WTC11 (cell line): ENCODE measurements at regions not wholly inside any gene's neighbourhood (a gene's known extent, or its start where the extent isn't known, plus 50 kb on each side); places are given as distances from the start of the nearest gene placed in this dataset.

Experiments
- ATAC-seq: fragments of 200-7000 bp; cut with Tn5 transposase; 2 replicates; pipeline ENCODE4 v1.10.0; 2021; ENCODE audit warnings: mild to moderate bottlenecking, moderate library complexity
- CTCF ChIA-PET: fragments of 300-600 bp; sonication (Branson Sonifier 250); formaldehyde crosslinking; loops from one replicate; lab custom pipeline; 2021; ENCODE audit warnings: antibody characterized with exemption; lab: Charles Lee
- POLR2A ChIA-PET: fragments of 350-600 bp; sonication (Branson Sonifier 250); formaldehyde crosslinking; loops from one replicate; lab custom pipeline; 2021; ENCODE audit warnings: antibody characterized with exemption; lab: Charles Lee
- DNase-seq: peaks from one replicate; pipeline ENCODE4 v3.0.0; 2021; ENCODE audit warnings: low spot score
- H3K27ac Mint-ChIP-seq: 2 replicates; pipeline ENCODE4 v1.8.0; 2021; ENCODE audit warnings: mixed read lengths
- H3K27me3 Mint-ChIP-seq: 2 replicates; pipeline ENCODE4 v1.8.0; 2021; ENCODE audit warnings: low read depth, mild to moderate bottlenecking, moderate library complexity, mixed read lengths
- H3K36me3 Mint-ChIP-seq: 2 replicates; pipeline ENCODE4 v1.8.0; 2021; ENCODE audit warnings: mixed read lengths
- H3K4me1 Mint-ChIP-seq: 2 replicates; pipeline ENCODE4 v1.8.0; 2022; ENCODE audit warnings: mixed read lengths
- H3K4me3 Mint-ChIP-seq: 2 replicates; pipeline ENCODE4 v1.8.0; 2021; ENCODE audit warnings: mild to moderate bottlenecking, moderate library complexity, mixed read lengths
- H3K9me3 Mint-ChIP-seq: 2 replicates; pipeline ENCODE4 v1.8.0; 2021; ENCODE audit warnings: mixed read lengths
- ARID4B ChIP-seq: sonication (generic); formaldehyde crosslinking; IDR thresholded peaks from 2 replicates; pipeline ENCODE4 v1.8.0; 2023; ENCODE audit warnings: missing genetic modification reagents, mild to moderate bottlenecking, borderline replicate concordance
- CREB1 ChIP-seq: sonication (generic); formaldehyde crosslinking; IDR thresholded peaks from 2 replicates; pipeline ENCODE4 v1.8.0; 2023; ENCODE audit warnings: mild to moderate bottlenecking, missing genetic modification reagents
- CREM ChIP-seq: sonication (generic); formaldehyde crosslinking; IDR thresholded peaks from 2 replicates; pipeline ENCODE4 v1.8.1; 2022; ENCODE audit warnings: mild to moderate bottlenecking, missing genetic modification reagents, moderate library complexity
- GABPB1 ChIP-seq: sonication (generic); formaldehyde crosslinking; IDR thresholded peaks from 2 replicates; pipeline ENCODE4 v1.8.1; 2023; ENCODE audit warnings: mild to moderate bottlenecking, missing genetic modification reagents
- HMGXB4 ChIP-seq: sonication (generic); formaldehyde crosslinking; IDR thresholded peaks from 2 replicates; pipeline ENCODE4 v1.8.1; 2023; ENCODE audit warnings: mild to moderate bottlenecking, moderate library complexity, missing genetic modification reagents
- JAZF1 ChIP-seq: fragments of 250-450 bp; sonication (Bioruptor Pico); IDR thresholded peaks from 2 replicates; pipeline ENCODE4 v1.9.0; 2021; ENCODE audit warnings: moderate library complexity, mild to moderate bottlenecking, inconsistent platforms
- MXD4 ChIP-seq: fragments of 250-450 bp; sonication (Bioruptor Pico); IDR thresholded peaks from 2 replicates; pipeline ENCODE4 v1.8.0; 2021; ENCODE audit warnings: mild to moderate bottlenecking, moderate library complexity, borderline replicate concordance
- NFATC4 ChIP-seq: fragments of 250-450 bp; sonication (Bioruptor Pico); IDR thresholded peaks from 2 replicates; pipeline ENCODE4 v1.9.0; 2021; ENCODE audit warnings: mild to moderate bottlenecking
- RORB ChIP-seq: fragments of 250-450 bp; sonication (Bioruptor Pico); IDR thresholded peaks from 2 replicates; pipeline ENCODE4 v1.9.0; 2021; ENCODE audit warnings: mild to moderate bottlenecking
- SMAD3 ChIP-seq: sonication (generic); formaldehyde crosslinking; IDR thresholded peaks from 2 replicates; pipeline ENCODE4 v1.8.0; 2022; ENCODE audit warnings: missing genetic modification reagents, mild to moderate bottlenecking, borderline replicate concordance
- TEAD1 ChIP-seq: sonication (generic); formaldehyde crosslinking; IDR thresholded peaks from 2 replicates; pipeline ENCODE4 v1.8.0; 2022; ENCODE audit warnings: mild to moderate bottlenecking, missing genetic modification reagents
- TF ChIP-seq, protein P1 (sequence below): sonication (generic); formaldehyde crosslinking; IDR thresholded peaks from 2 replicates; pipeline ENCODE4 v1.8.1; 2022; ENCODE audit warnings: mild to moderate bottlenecking, moderate library complexity, missing genetic modification reagents
- TF ChIP-seq, protein P2 (sequence below): sonication (generic); formaldehyde crosslinking; IDR thresholded peaks from 2 replicates; pipeline ENCODE4 v1.8.0; 2022; ENCODE audit warnings: mild to moderate bottlenecking, missing genetic modification reagents
- TF ChIP-seq, protein P3 (sequence below): sonication (generic); formaldehyde crosslinking; IDR thresholded peaks from 2 replicates; pipeline ENCODE4 v1.8.0; 2023; ENCODE audit warnings: missing genetic modification reagents
- TF ChIP-seq, protein P4 (sequence below): sonication (generic); formaldehyde crosslinking; IDR thresholded peaks from 2 replicates; pipeline ENCODE4 v1.8.0; 2022; ENCODE audit warnings: mild to moderate bottlenecking, missing genetic modification reagents
- TF ChIP-seq, protein P5 (sequence below): sonication (generic); formaldehyde crosslinking; IDR thresholded peaks from 2 replicates; pipeline ENCODE4 v1.8.1; 2023; ENCODE audit warnings: mild to moderate bottlenecking, missing genetic modification reagents, moderate library complexity
- TF ChIP-seq, protein P6 (sequence below): sonication (generic); formaldehyde crosslinking; IDR thresholded peaks from 2 replicates; pipeline ENCODE4 v1.8.0; 2022; ENCODE audit warnings: missing genetic modification reagents

DNA sequence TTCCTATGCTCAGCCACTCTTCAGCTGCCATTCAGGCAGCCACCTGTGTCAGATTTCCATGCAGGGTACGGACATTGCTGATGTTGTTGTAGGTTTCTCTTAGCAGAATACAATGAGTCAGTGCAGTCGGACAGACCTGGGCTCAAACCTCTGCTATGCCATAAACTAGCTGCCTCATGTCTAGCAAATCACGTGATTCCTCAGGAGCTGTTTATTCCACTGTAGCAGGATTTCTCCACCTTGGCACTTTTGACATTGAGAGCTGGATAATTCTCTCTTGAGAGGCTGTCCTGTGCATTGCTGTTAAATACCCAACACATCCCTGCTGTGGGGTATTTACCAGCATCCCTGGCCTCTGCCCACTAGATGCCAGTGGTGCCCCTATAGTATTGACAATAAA, 413.8 kb upstream of the CDH4 start:
- Mint-ChIP-seq H3K36me3 (peaks cover 18% of the 10 kb centered on the region), H3K27ac (no peak overlapping the region), H3K4me1 (peaks cover 20% of the 10 kb centered on the region), H3K4me3 (no peak overlapping the region), H3K9me3 (peaks cover 51% of the 10 kb centered on the region), H3K27me3 (peaks cover 26% of the 10 kb centered on the region)
- DNase-seq (no peak), ATAC-seq (no peak)
- TF ChIP-seq JAZF1 (CRISPR knock-in tag) = no peak
- no peak for TF ChIP-seq NFATC4
- TF ChIP-seq TEAD1 (CRISPR knock-in tag) = no peak
- TF ChIP-seq, protein P1, sequence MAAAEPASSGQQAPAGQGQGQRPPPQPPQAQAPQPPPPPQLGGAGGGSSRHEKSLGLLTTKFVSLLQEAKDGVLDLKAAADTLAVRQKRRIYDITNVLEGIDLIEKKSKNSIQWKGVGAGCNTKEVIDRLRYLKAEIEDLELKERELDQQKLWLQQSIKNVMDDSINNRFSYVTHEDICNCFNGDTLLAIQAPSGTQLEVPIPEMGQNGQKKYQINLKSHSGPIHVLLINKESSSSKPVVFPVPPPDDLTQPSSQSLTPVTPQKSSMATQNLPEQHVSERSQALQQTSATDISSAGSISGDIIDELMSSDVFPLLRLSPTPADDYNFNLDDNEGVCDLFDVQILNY (CRISPR knock-in tag) = no peak
- TF ChIP-seq, protein P2, sequence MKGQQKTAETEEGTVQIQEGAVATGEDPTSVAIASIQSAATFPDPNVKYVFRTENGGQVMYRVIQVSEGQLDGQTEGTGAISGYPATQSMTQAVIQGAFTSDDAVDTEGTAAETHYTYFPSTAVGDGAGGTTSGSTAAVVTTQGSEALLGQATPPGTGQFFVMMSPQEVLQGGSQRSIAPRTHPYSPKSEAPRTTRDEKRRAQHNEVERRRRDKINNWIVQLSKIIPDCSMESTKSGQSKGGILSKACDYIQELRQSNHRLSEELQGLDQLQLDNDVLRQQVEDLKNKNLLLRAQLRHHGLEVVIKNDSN (CRISPR knock-in tag) = no peak
- TF ChIP-seq RORB (CRISPR knock-in tag) = no peak
- no peak for TF ChIP-seq HMGXB4 (CRISPR knock-in tag)
- TF ChIP-seq, protein P3, sequence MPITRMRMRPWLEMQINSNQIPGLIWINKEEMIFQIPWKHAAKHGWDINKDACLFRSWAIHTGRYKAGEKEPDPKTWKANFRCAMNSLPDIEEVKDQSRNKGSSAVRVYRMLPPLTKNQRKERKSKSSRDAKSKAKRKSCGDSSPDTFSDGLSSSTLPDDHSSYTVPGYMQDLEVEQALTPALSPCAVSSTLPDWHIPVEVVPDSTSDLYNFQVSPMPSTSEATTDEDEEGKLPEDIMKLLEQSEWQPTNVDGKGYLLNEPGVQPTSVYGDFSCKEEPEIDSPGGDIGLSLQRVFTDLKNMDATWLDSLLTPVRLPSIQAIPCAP (CRISPR knock-in tag) = no peak
- TF ChIP-seq MXD4 (CRISPR knock-in tag) = no peak
- TF ChIP-seq, protein P4, sequence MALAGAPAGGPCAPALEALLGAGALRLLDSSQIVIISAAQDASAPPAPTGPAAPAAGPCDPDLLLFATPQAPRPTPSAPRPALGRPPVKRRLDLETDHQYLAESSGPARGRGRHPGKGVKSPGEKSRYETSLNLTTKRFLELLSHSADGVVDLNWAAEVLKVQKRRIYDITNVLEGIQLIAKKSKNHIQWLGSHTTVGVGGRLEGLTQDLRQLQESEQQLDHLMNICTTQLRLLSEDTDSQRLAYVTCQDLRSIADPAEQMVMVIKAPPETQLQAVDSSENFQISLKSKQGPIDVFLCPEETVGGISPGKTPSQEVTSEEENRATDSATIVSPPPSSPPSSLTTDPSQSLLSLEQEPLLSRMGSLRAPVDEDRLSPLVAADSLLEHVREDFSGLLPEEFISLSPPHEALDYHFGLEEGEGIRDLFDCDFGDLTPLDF (CRISPR knock-in tag) = no peak
- TF ChIP-seq GABPB1 = no peak
- TF ChIP-seq, protein P5, sequence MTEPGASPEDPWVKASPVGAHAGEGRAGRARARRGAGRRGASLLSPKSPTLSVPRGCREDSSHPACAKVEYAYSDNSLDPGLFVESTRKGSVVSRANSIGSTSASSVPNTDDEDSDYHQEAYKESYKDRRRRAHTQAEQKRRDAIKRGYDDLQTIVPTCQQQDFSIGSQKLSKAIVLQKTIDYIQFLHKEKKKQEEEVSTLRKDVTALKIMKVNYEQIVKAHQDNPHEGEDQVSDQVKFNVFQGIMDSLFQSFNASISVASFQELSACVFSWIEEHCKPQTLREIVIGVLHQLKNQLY = no peak
- TF ChIP-seq SMAD3 (CRISPR knock-in tag) = no peak
- TF ChIP-seq, protein P6, sequence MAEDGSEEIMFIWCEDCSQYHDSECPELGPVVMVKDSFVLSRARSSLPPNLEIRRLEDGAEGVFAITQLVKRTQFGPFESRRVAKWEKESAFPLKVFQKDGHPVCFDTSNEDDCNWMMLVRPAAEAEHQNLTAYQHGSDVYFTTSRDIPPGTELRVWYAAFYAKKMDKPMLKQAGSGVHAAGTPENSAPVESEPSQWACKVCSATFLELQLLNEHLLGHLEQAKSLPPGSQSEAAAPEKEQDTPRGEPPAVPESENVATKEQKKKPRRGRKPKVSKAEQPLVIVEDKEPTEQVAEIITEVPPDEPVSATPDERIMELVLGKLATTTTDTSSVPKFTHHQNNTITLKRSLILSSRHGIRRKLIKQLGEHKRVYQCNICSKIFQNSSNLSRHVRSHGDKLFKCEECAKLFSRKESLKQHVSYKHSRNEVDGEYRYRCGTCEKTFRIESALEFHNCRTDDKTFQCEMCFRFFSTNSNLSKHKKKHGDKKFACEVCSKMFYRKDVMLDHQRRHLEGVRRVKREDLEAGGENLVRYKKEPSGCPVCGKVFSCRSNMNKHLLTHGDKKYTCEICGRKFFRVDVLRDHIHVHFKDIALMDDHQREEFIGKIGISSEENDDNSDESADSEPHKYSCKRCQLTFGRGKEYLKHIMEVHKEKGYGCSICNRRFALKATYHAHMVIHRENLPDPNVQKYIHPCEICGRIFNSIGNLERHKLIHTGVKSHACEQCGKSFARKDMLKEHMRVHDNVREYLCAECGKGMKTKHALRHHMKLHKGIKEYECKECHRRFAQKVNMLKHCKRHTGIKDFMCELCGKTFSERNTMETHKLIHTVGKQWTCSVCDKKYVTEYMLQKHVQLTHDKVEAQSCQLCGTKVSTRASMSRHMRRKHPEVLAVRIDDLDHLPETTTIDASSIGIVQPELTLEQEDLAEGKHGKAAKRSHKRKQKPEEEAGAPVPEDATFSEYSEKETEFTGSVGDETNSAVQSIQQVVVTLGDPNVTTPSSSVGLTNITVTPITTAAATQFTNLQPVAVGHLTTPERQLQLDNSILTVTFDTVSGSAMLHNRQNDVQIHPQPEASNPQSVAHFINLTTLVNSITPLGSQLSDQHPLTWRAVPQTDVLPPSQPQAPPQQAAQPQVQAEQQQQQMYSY = no peak
- ChIA-PET CTCF (no interaction called here), POLR2A (no interaction called here)

DNA sequence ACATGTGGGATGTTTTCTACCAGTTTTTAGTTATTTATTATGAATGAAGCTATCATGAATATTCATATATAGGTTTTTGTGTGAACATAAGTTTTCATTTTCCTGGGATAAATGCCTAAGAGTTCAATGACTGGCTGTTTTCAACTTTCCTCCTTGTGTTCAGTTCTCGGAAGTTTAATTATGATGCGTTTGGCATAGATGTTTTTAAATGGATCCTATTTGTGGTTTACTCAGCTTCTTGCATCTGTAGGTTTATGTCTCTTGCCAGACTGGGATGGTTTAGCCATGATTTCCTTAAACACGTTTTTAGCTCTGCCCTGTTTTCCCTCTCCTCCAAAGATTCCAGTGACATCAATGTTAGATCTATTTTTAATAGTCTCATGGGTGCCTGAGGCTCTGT, 411.1 kb upstream of the CDH4 start:
- Mint-ChIP-seq H3K36me3 (peaks cover 18% of the 10 kb centered on the region), H3K4me3 (no peak overlapping the region), H3K27me3 (peaks cover 28% of the 10 kb centered on the region), H3K27ac (no peak overlapping the region), H3K4me1 (peaks cover 27% of the 10 kb centered on the region), H3K9me3 (peaks cover 53% of the 10 kb centered on the region)
- CTCF ChIA-PET = no interaction called here
- ATAC-seq = no peak
- POLR2A ChIA-PET = no interaction called here
- DNase-seq = no peak
- TF ChIP-seq CREM (CRISPR knock-in tag) (no peak), ARID4B (CRISPR knock-in tag) (no peak), CREB1 (CRISPR knock-in tag) (no peak)
